Panc1 (cell line): ENCODE measurements at regions not wholly inside any gene's neighbourhood (a gene's known extent, or its start where the extent isn't known, plus 50 kb on each side); places are given as distances from the start of the nearest gene placed in this dataset.

Experiments
- ATAC-seq: fragments of 200-7000 bp; cut with Tn5 transposase; 2 replicates; pipeline ENCODE4 v1.9.1; 2020; ENCODE audit warnings: mild to moderate bottlenecking, moderate library complexity
- BruUV-seq: library from RNA; stranded (reverse); fragments of 400-500 nt; replicated peaks from 2 replicates; lab custom pipeline; 2021; lab: Mats Ljungman, UMichigan
- CTCF ChIA-PET: fragments of 300-600 bp; sonication (Branson Sonifier 250); formaldehyde crosslinking; loops from one replicate; lab custom pipeline; 2022; ENCODE audit warnings: antibody characterized with exemption; lab: Charles Lee
- POLR2A ChIA-PET: fragments of 300-600 bp; sonication (Branson Sonifier 250); formaldehyde crosslinking; loops from one replicate; lab custom pipeline; 2022; ENCODE audit warnings: antibody characterized with exemption; lab: Charles Lee
- DNase-seq: peaks from one replicate; pipeline ENCODE4 v3.0.0-alpha.2; 2010; ENCODE audit warnings: low read depth, low spot score
- H3K27ac ChIP-seq: 2 replicates; pipeline ENCODE4 v1.5.1; 2011; ENCODE audit warnings: mild to moderate bottlenecking, low read length, inconsistent platforms
- H3K27me3 ChIP-seq: fragments of 200-500 bp; sonication (Bioruptor generic); 2 replicates; pipeline ENCODE4 v1.6.0; 2014; ENCODE audit warnings: low read length, inconsistent platforms; ENCODE audit not compliant: control insufficient read depth, insufficient read depth
- H3K36me3 ChIP-seq: fragments of 200-500 bp; sonication (Bioruptor generic); 2 replicates; pipeline ENCODE4 v1.5.1; 2014; ENCODE audit warnings: inconsistent platforms, mild to moderate bottlenecking, low read length, moderate library complexity; ENCODE audit not compliant: control insufficient read depth, insufficient read depth
- H3K4me1 ChIP-seq: 2 replicates; pipeline ENCODE4 v1.5.1; 2011; ENCODE audit warnings: inconsistent platforms, mild to moderate bottlenecking, low read length, moderate library complexity; ENCODE audit not compliant: control insufficient read depth, insufficient read depth
- H3K4me3 ChIP-seq, 2 experiments: 2 replicates each; pipeline ENCODE4 v1.5.1; 2011 to 2012; ENCODE audit warnings: low read depth in 2 of 2, low read length in 2 of 2, mild to moderate bottlenecking in 2 of 2, inconsistent platforms in 1 of 2, moderate library complexity in 1 of 2
- H3K9me3 ChIP-seq: fragments of 200-500 bp; sonication (Bioruptor generic); 2 replicates; pipeline ENCODE4 v1.5.1; 2014; ENCODE audit warnings: low read depth, mild to moderate bottlenecking, inconsistent platforms, low read length, moderate library complexity; ENCODE audit not compliant: control insufficient read depth, insufficient read depth
- CTCF ChIP-seq: fragments of 450-650 bp; IDR thresholded peaks from 2 replicates; pipeline ENCODE4 v1.5.1; 2017; ENCODE audit warnings: mild to moderate bottlenecking
- POLR2AphosphoS5 ChIP-seq: IDR thresholded peaks from 2 replicates; pipeline ENCODE4 v1.6.1; 2012; ENCODE audit warnings: mild to moderate bottlenecking, low read depth, low read length, moderate library complexity
- REST ChIP-seq, 2 experiments: IDR thresholded peaks; 2 replicates each; pipeline ENCODE4 v1.6.1; 2011 to 2012; ENCODE audit warnings: low read depth in 2 of 2, control low read depth in 1 of 2, low read length in 1 of 2, mild to moderate bottlenecking in 1 of 2, moderate library complexity in 1 of 2; ENCODE audit not compliant: insufficient read depth in 1 of 2
- SIN3A ChIP-seq: IDR thresholded peaks from 2 replicates; pipeline ENCODE4 v1.6.1; 2012; ENCODE audit warnings: low read depth, mild to moderate bottlenecking, low read length, moderate library complexity, borderline replicate concordance; ENCODE audit not compliant: insufficient read depth
- TCF7L2 ChIP-seq: IDR thresholded peaks from 2 replicates; pipeline ENCODE4 v1.6.1; 2011; ENCODE audit warnings: mild to moderate bottlenecking, low read depth, low read length, inconsistent platforms
- in situ Hi-C: cut with HindIII; loops from 2 replicates; pipeline ENCODE4 v1.10.0; 2016; ENCODE audit warnings: low sequenced_read_pairs, low pct_unique_long_range_greater_than_20kb
- intact Hi-C: fragments of 100-400 bp; cut with micrococcal nuclease; formaldehyde crosslinking; loops from one replicate; pipeline ENCODE4 v1.10.0; 2022; ENCODE audit not compliant: unreplicated experiment

- POLR2A ChIA-PET, result no interaction called here
- TF ChIP-seq TCF7L2, result no peak
- no peak for TF ChIP-seq CTCF
- no peak for TF ChIP-seq POLR2AphosphoS5
- no peak for TF ChIP-seq REST (IDR thresholded peaks at IDR 0.05; ENCODE audit: insufficient read depth in 1 of 2, low read depth in 2 of 2, low read length in 1 of 2)
- TF ChIP-seq SIN3A, result no peak
- H3K4me1 ChIP-seq, result no peaks in the 10 kb centered on the region
- DNase-seq (no peak), ATAC-seq (no peak)
- no peak overlapping the region for H3K27ac ChIP-seq
- intact Hi-C loops (no loop called here), in situ Hi-C loops (no loop called here)
- no TSS peak for BruUV-seq
- CTCF ChIA-PET, result no interaction called here
- no peaks in the 10 kb centered on the region for H3K27me3 ChIP-seq
- H3K9me3 ChIP-seq, result no peaks in the 10 kb centered on the region
- no peaks in the 10 kb centered on the region for H3K36me3 ChIP-seq
- no peak overlapping the region for H3K4me3 ChIP-seq
Measured at GRCh38 chr21:16956824-16957223, 556.0 kb upstream of the CXADR start.

GRCh38 chr21:16965424-16965823 is 547.4 kb upstream of the CXADR start:
- no peak for DNase-seq
- Histone ChIP-seq H3K9me3 (no peaks in the 10 kb centered on the region), H3K27ac (no peak overlapping the region), H3K4me1 (no peaks in the 10 kb centered on the region), H3K27me3 (no peaks in the 10 kb centered on the region), H3K4me3 (no peak overlapping the region), H3K36me3 (no peaks in the 10 kb centered on the region)
- ChIA-PET CTCF (no interaction called here), POLR2A (no interaction called here)
- BruUV-seq, result no TSS peak
- intact Hi-C loops, result no loop called here
- no peak for TF ChIP-seq CTCF
- in situ Hi-C loops, result no loop called here
- no peak for ATAC-seq

- BruUV-seq, result no TSS peak
- CTCF ChIA-PET, result no interaction called here
- ATAC-seq (no peak), DNase-seq (no peak)
- Histone ChIP-seq H3K27ac (no peak overlapping the region), H3K27me3 (no peaks in the 10 kb centered on the region), H3K9me3 (no peaks in the 10 kb centered on the region), H3K36me3 (no peaks in the 10 kb centered on the region), H3K4me3 (no peak overlapping the region), H3K4me1 (no peaks in the 10 kb centered on the region)
- POLR2A ChIA-PET, result no interaction called here
- in situ Hi-C loops (no loop called here), intact Hi-C loops (no loop called here)
- TF ChIP-seq TCF7L2, result no peak
- TF ChIP-seq REST (IDR thresholded peaks at IDR 0.05; ENCODE audit: insufficient read depth in 1 of 2, low read depth in 2 of 2, low read length in 1 of 2), result no peak
- TF ChIP-seq CTCF, result no peak
- no peak for TF ChIP-seq POLR2AphosphoS5
- TF ChIP-seq SIN3A, result no peak
Measured at GRCh38 chr21:16968436-16968835, 544.4 kb upstream of the CXADR start.
